ENCODE measurements at regions not wholly inside any gene's neighbourhood (a gene's known extent, or its start where the extent isn't known, plus 50 kb on each side); places are given as distances from the start of the nearest gene placed in this dataset.

- no peak for FAIRE-seq
- WGBS (ENCODE audit: missing lambda C conversion rate): 19% methylated on average over 5 of the region's 5 CpGs
- Histone ChIP-seq H3K4me1 (no peaks in the 10 kb centered on the region), H3K4me3 (no peak overlapping the region), H3K9me3 (no peaks in the 10 kb centered on the region), H3K4me2 (no peak overlapping the region), H3K27ac (no peak overlapping the region)
- no peak for ATAC-seq
- ChIA-PET POLR2A (no interaction called here), CTCF (no interaction called here)
- TF ChIP-seq HOXB13 (CRISPR knock-in tag; IDR thresholded peaks at IDR 0.05; ENCODE audit: low read depth): no peak
- no peak for TF ChIP-seq SREBF2 (IDR thresholded peaks at IDR 0.05)
- TF ChIP-seq FOSB (CRISPR knock-in tag; IDR thresholded peaks at IDR 0.05): no peak
- TF ChIP-seq RCOR1 (IDR thresholded peaks at IDR 0.05; ENCODE audit: low read depth, low read length): no peak
- TF ChIP-seq NR3C1 (IDR thresholded peaks at IDR 0.05): no peak
- TF ChIP-seq JUN (IDR thresholded peaks at IDR 0.05): no peak
- DNase-seq (ENCODE audit: low read depth in 1 of 2, low spot score in 1 of 2): no peak
Measured at GRCh38 chr1:108050911-108051629, 86.1 kb upstream of the VAV3 start.

- WGBS (ENCODE audit: missing lambda C conversion rate): 20% methylated on average over 5 of the region's 5 CpGs
- Histone ChIP-seq H3K4me2 (no peak overlapping the region), H3K9me3 (no peaks in the 10 kb centered on the region), H3K27ac (no peak overlapping the region), H3K4me1 (no peaks in the 10 kb centered on the region), H3K4me3 (no peak overlapping the region)
- CTCF ChIA-PET: no interaction called here
- TF ChIP-seq JUNB (IDR thresholded peaks at IDR 0.05) (no peak), ZC3H11A (IDR thresholded peaks at IDR 0.05) (no peak), TFCP2L1 (CRISPR knock-in tag; IDR thresholded peaks at IDR 0.05) (no peak), TP53 (CRISPR knock-in tag; IDR thresholded peaks at IDR 0.05) (no peak), RAD21 (conservative IDR thresholded peaks at IDR 0.05 in 1 of 2, IDR thresholded peaks at IDR 0.05 in 1 of 2) (no peak), MYC (IDR thresholded peaks at IDR 0.05; ENCODE audit: borderline replicate concordance, low read length) (no peak), KDM1A (IDR thresholded peaks at IDR 0.05; ENCODE audit: low read depth) (no peak), ESRRA (IDR thresholded peaks at IDR 0.05; ENCODE audit: borderline replicate concordance, low read length) (no peak), MAFK (IDR thresholded peaks at IDR 0.05; ENCODE audit: partially characterized antibody) (no peak), EP300 (IDR thresholded peaks at IDR 0.05) (no peak), ATOH8 (CRISPR knock-in tag; IDR thresholded peaks at IDR 0.05; ENCODE audit: low read depth) (no peak), HOXB5 (CRISPR knock-in tag; IDR thresholded peaks at IDR 0.05) (no peak), CHD4 (IDR thresholded peaks at IDR 0.05; ENCODE audit: borderline replicate concordance) (no peak), NR3C1 (IDR thresholded peaks at IDR 0.05) (no peak), USF2 (IDR thresholded peaks at IDR 0.05) (no peak), RARB (CRISPR knock-in tag; IDR thresholded peaks at IDR 0.05) (no peak), FOXS1 (CRISPR knock-in tag; IDR thresholded peaks at IDR 0.05) (no peak), SMC3 (IDR thresholded peaks at IDR 0.05) (no peak), HES2 (IDR thresholded peaks at IDR 0.05) (no peak)
- DNase-seq (ENCODE audit: low read depth in 1 of 2, low spot score in 1 of 2) (no peak), FAIRE-seq (no peak), ATAC-seq (no peak)
- POLR2A ChIA-PET: no interaction called here
Measured at GRCh38 chr1:108050158-108050557, 85.2 kb upstream of the VAV3 start.

- CTCF ChIA-PET: no interaction called here
- no peak for FAIRE-seq
- POLR2A ChIA-PET: no interaction called here
- peak; percentile 6 to 9 for DNase-seq (ENCODE audit: low read depth in 1 of 2, low spot score in 1 of 2)
- Histone ChIP-seq H3K9me3 (no peaks in the 10 kb centered on the region), H3K4me3 (no peak overlapping the region), H3K4me1 (no peaks in the 10 kb centered on the region), H3K27ac (no peak overlapping the region), H3K4me2 (no peak overlapping the region)
- TF ChIP-seq POLR2AphosphoS2 (conservative IDR thresholded peaks at IDR 0.05; ENCODE audit: low read length) (no peak), SMC3 (IDR thresholded peaks at IDR 0.05) (no peak), ESRRA (IDR thresholded peaks at IDR 0.05; ENCODE audit: borderline replicate concordance, low read length) (no peak), HDAC2 (IDR thresholded peaks at IDR 0.05) (no peak), RFX5 (IDR thresholded peaks at IDR 0.05) (no peak), ZFP36 (IDR thresholded peaks at IDR 0.05; ENCODE audit: borderline replicate concordance, partially characterized antibody) (no peak), CBX2 (IDR thresholded peaks at IDR 0.05; ENCODE audit: borderline replicate concordance, low read depth) (no peak), EHF (CRISPR knock-in tag; IDR thresholded peaks at IDR 0.05) (no peak), FOSL2 (IDR thresholded peaks at IDR 0.05) (no peak), FOSL2 (CRISPR knock-in tag; IDR thresholded peaks at IDR 0.05) (no peak), MAFK (IDR thresholded peaks at IDR 0.05; ENCODE audit: partially characterized antibody) (no peak), CEBPB (IDR thresholded peaks at IDR 0.05) (no peak), MAZ (IDR thresholded peaks at IDR 0.05; ENCODE audit: borderline replicate concordance, low read depth, low read length) (no peak)
- ATAC-seq: peak; percentile 66 to 77; a peak in 3 of 6 replicates
- 38% methylated on average over 6 of the region's 6 CpGs for WGBS (ENCODE audit: missing lambda C conversion rate)
Measured at GRCh38 chr1:108049178-108049819, 84.3 kb upstream of the VAV3 start.
